D341Med (cell line): ENCODE measurements at regions not wholly inside any gene's neighbourhood (a gene's known extent, or its start where the extent isn't known, plus 50 kb on each side); places are given as distances from the start of the nearest gene placed in this dataset.
"Not testable (repeated sequence)": the region's sequence is repeated elsewhere in the genome, so short reads cannot be mapped to it uniquely, and the experiment has no call there.

ENCODE experiments used
- DNase-seq: peaks from one replicate; pipeline ENCODE4 v3.0.0; 2012; ENCODE audit warnings: low spot score

DNA sequence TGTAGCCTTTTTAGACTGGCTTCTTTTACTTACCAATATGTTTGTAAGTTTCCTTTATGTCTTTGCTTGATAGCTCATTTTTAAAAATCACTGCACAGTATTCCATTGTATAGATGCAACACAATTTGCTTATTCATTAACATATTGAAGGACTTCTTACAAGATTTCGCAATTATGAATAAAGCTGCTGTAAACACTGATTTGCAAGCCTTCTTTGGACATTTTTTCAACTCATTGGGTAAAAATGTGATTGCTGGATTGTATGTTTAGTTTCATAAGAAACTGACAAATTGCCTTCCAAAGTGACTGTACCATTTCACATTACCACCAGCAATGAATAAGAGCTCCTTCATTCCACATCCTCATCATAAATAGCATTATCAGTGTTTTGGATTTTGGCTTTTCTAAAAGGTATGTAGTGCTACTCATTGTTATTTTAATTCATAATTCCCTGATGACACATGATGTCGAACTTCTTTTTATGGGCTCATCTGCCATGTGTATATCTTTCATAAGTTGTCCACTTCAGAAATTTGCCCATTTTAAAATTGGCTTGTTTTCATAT, 80.7 kb downstream of the TFAP2B start:
- no peak for DNase-seq

DNA sequence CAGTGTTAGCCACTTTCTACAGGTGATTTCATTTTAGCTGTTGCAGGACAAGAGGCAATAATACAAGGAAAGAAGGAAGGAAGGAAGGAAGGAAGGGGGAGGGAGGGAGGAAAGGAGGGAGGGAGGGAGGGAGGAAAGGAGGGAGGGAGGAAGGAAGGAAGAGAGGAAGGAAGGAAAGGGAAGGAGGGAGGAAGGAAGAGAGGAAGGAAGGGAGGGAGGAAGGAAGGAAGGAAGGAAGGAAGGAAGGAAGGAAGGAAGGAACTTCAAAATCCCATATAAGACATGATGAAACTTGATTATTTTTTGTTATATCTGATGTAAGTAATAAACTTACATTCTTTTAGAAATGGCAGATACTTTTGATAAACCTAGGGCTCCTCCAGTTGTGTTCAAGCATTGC, 83.6 kb downstream of the TFAP2B start:
- no peak for DNase-seq

DNA sequence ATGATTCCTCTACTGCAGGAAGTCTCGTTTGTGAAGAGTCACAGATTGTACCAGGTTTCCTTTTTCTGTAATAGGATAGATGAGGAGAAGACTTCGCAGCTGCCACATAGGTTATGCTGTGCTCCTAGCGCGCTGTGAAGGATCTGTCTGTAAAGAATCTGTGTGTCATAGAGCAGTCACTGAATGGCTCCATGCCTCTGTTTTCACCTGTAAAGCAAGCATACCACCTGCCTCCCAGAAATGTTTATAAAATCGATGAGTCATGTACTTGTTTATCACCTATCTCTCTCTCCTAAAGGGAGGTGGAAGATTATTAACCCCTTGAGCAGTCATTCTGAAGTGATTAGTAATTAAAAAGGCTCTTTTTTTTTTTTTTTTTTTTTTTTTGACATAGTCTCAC, 86.6 kb downstream of the TFAP2B start:
- no peak for DNase-seq

DNA sequence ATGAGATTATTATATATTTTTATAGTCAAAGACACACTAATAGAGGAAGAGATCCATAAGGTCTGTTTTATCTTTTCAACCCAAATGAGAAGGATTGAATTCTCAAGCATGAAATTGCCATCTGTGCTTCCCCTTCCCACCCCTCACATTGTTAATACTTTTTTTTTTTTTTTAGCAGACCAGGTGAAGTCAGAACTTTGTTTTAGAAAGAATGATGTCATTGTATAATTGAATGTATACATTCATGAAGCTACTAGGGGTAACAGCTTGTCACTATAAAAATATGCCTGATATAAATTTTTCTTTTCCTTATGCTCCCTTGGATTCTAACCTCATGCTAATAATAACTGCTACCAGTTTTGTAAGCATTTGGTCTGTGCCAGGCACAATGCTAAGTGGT, 88.9 kb downstream of the TFAP2B start:
- no peak for DNase-seq

DNA sequence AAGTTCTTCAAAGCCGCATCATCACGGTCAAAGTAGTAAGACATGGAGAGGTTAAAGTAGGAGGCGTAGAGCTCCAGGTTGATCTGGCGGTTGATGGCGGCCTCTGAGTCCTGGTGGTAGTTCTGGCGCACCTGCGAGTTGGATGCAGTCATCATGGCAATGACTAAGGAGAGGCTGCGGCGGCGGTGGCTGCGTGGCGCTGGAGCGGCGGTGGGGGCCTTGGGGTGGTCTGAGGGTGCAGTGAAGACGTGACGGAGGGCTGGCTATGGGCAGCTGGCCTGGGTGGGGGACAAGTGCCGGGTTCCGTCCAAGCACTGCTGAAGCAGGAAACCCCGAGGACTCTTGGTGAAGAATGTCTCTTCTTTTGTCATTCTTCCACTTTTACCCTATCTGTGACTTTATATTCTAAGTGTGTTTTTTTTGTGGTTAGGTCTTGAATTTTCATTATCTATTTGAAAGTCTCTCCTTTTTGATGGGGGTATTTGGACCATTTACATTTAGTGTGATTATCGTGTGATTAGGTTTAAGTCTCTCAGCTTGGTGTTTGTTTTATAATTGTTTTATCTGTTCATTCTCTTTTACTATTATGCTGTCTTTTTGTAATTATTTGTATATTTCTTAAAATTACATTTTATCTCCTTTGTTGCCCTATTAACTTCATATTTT, 94.6 kb downstream of the TFAP2B start:
- DNase-seq: no peak

DNA sequence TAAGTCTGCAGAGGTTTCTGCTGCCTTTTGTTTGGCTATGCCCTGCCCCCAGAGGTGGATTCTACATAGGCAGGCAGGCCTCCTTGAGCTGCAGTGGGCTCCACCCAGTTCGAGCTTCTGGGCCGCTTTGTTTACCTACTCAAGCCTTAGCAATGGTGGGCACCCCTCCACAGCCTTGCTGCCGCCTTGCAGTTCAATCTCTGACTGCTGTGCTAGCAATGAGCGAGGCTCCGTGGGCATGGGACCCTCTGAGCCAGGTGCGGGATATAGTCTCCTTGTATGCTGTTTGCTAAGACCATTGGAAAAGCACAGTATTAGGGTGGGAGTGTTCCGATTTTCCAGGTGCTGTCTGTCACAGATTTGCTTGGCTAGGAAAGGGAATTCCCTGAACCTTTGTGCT, 102.7 kb downstream of the TFAP2B start:
- not testable (repeated sequence) for DNase-seq

DNA sequence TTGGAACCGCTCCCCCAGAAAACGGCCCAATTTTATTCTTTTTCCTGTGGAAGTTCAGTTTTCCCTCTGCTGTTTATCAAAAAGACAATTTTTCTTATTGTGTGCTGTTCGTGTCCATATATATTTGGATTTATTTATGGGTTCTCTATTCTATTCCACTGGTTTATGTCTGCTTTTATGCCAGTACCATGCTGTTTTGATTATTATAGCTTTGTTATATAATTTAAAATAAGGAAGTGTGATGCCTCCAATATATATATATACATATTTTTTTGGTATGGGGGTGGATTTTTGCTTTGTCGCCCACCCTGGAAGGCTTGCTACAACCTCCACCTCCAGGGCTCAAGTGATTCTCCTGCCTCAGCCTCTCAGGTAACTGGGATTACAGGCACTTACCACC, 103.3 kb downstream of the TFAP2B start:
- no peak for DNase-seq

DNA sequence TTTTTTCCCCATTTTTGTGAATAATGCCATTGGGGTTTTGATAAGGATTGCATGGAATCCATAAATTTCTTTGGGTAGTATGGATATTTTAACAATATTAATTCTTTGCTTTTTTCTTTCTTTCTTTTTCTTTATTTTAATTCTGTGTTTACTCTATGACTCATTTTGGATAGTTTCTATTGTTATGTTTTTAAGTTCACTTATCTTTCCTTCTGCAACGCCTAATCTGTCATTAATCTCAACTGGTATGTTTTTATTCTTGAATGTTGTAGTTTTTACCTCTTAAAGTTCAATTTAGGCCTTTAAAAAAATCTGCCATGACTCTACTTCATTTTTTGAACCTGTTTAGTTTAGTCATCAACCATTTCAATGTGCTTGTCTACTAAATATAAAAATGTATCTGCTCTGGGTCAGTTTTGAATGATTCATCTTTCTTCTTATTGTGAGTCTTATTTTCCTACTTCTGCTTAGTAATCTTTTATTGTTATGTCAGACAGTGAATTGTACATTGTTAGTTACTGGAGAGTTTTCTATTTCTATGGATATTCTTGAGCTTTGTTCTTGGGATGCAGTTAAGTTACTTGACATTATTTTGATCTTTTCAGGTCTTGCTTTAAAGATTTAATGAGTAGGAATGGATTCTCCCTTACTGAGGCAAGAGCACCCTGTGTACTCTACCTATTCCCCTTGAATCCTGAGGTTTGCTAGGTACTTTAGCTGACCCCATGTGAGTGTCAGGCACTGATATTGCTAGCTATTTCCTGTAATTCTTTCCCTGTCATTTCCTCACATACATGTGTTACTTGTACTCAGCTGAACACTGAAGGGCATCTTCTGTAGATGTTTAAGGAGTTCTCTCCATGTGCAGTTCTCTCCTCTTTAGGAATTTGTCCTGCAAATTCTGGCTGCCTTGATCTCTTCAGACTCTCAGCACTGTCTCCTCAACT, 104.2 kb downstream of the TFAP2B start:
- DNase-seq: no peak

DNA sequence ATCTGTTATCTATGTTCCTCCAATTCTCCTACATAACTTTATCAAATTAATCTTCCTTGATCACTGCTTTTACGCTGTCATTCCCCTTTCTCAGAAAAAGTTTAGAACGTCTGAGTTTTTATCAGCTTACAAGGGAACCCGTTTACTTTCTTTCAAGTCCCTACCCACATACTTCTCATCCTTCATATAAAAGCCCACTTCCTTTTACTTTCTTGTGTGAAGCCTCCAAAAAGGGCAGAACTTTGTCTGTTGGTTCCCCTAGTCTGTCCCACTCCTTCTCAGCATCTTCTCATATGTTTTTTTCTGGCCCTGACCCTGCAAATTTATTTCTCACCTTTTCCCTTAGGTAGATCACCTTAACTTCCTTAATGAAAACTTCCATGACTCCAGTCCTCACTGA, 106.1 kb downstream of the TFAP2B start:
- DNase-seq: no peak

DNA sequence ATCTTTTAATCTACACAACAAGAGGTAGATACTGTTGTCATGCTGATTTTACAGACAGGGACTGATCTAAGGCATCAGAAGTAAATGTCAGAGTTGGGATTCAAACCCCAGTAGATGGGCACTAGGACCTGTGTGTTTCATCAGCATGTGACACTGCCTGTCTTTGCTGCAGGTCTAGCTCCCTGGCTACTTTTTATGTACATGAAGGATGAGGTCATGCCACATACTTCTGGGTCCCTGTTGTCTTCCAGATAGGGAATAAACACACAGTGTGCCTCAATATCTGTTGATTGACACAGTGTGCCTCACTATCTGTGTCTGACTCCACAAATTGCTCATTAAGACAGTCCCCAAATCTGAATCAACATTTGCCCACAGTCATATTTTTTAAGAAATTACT, 106.9 kb downstream of the TFAP2B start:
- no peak for DNase-seq

DNA sequence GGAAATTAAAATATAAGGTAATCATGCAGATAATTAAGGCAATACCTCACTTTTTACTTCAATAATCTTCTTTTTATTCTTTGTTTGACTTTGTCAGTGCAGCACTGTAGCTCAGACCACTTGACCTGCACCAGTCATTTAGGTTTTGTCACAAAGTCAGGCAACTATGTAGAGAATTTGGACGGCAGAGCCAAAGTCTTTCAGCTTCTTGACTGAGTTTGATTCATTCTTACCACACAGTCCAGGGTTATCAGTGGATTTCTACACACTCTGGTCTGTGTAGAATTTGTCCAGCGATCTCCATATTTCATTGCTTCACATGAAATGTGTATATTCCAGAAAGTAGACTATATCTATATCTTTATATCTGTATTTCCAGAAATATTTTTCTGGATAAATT, 107.3 kb downstream of the TFAP2B start:
- no peak for DNase-seq

DNA sequence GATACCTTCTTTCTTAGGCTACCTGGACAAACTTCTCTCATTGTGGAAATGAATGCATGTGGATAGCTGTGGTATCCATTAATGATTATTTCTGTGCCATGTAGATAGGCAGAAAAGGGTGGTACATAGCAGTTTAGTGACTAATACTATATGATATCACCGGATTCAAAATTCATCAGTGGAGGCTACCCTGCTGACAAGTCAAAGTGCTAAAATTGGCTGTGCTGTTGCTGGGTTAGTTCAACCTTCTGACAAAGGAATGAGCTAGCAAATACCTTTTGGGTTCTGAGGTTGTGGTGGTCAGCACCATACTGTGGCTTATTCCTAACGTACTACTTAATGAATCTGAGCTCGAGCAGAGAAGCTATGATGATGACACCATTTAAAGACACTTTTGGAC, 109.1 kb downstream of the TFAP2B start:
- no peak for DNase-seq

DNA sequence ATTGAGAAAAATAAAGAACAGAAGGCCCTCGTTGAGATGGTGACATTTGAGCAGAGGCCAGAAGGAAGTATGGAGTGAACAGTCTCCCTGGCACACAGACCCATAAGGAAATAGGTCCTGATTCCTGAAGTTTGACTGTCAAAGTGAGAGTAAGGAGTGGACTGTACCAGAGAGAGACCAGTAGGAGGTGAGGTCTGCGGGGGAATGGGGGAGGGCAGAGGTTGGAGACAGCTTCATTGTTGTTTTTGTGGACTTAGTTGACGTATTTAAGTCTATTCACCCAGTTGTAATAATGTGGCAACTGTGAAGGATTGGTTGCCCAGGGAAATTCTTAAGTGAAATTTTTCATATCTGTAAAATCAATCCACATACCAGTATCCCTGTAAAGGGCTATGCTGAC, 110.7 kb downstream of the TFAP2B start:
- DNase-seq: no peak

DNA sequence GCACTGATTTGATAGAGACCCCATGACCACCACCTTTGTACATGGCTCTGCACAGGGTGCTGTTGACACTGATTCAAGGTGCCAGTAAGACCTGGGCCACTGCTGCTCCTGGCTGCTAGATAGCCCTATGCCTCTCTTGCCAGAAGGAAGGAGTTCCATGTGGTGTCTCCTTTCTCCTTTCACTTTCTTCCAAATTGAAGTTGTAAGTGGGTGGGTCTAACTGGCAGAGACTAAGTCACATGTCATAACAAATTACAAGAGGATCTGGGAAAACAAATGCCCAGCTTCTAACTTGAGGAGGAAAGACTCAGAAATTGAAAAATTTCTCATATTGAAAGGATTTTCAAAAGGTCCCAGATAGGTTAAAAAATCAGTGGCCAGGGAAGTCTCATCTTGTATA, 116.8 kb downstream of the TFAP2B start:
- no peak for DNase-seq

DNA sequence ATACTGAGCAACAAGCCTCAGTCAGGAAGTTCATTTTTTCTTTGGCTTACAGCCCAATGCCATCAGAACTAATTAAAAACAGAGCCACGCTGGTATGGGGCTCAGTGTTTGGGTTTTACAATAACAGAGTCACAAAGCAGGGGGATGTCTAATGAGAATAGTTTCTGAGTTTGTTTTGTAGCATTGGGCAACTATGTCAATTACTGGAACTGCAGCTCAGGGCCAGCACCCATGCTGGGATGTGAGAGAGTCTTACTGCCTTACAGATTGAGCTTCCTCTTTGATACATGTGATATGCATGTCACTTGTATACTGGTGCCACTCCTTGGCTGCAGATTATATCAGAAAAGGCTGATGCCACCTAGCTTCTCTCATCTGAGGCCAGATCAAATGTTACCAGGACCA, 117.6 kb downstream of the TFAP2B start:
- no peak for DNase-seq

DNA sequence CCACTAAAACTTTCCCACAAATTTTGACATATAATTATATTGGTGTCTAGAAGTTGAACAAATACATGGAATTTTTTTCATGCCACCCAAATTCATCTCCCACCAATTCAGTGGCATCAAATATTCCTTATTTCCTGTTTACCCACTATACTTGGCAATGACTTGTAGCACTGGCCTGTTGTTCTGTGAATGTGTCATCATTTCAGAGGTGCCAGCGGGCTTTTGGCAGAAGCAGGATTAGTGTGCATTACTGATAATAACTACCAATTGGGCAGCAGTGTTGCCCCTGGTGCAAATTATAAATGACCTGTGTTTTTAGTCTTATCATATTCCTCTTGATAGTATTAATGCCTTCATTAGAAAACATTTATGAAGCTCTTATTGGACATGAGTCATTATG, 121.3 kb downstream of the TFAP2B start:
- DNase-seq: no peak

DNA sequence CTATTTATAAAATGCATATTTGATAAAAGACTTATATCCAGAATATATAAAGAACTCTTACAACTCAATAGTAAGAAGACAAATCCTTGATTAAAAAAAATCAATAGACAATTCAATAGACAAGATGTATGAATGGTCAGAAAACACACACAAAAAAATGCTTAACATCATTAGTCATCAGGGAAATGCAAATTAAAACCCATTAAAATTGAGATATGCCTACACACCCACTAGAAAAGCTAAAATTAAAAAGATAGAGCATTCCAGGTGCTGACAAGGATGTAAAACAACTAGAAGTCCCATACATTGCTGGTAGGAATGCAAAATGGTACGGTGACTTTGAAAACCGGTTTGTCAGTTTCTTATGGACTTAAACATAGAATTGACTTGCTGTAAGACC, 127.1 kb downstream of the TFAP2B start:
- no peak for DNase-seq

DNA sequence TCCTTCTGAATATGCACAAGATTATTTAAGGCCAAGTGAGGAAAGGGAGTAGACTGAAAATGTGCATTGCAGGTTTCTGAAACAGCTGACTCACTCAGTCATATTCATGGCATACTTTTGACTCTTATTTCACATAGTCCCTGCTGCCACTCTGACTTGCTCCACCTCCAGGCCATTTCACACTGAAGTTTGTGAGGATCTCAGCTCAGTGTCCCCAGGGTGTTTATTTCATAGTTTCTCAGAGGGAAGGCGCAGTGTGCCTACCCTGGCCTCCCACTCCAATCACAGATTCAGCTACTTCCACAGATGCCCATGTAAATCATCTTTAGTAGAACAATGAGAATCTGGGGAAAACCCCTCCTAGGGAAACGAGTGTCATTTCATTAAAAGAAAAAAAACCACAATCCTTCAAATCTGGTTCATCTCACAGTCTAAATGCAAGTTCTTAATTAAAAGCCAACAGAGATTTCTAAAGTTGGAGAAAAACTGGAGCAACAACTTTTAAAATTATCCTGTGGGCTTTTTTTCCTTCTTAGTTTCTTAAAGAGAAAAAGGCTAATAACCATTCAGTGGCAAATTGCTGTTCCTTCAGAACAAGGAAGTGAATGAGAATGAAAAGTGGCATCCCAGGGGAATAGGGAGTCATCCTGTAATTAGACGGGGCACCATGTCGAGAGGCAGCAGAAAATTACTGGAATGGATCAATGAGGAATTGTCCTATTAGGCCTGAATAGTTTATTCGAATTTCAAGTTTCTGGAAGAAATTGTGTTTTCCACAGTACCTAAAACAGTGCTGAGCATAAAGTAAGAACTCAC, 133.6 kb downstream of the TFAP2B start:
- no peak for DNase-seq

DNA sequence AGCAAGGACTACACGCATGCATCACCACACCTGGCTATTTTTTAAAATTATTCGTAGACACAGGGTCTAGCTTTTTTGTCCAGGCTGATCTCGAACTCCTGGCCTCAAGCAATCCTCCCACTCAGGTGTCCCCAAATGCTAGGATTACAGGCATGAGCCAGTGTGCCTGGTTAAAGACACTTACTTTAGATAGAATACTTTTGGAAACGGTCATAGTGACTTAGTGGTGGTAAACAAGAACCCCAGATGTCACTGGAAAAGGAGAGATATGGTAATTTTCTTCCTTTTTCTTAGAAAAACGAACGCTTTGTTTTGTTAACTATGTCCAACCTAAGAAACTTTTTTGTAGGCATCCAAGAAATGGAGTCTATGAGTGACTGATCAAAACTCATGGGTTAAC, 137.3 kb downstream of the TFAP2B start:
- DNase-seq: no peak

DNA sequence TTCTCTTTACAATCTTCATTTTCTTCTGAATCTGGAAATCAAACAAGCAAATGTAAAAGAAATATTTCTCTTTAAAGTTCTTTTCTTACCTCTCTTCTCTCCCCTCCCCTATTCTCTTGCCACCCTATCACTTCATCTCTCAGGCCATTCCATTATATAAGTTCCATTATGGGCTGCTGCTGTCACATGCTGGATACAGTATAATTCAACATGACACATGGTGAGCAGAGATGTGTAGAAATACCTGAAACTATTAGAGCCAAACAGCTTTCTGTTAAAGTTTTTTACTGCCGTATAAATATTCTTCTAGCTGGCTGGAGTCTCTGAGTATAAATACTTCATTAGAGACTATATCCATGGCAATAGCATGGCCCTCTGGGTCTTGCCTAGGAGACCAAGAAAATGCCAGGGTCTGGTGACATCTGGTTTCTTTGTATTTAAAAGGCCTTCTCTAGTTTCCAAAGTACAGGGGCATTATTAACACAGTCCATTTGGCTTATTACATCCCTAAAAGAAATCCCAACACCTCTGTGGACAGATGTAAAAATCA, 139.6 kb downstream of the TFAP2B start:
- no peak for DNase-seq

DNA sequence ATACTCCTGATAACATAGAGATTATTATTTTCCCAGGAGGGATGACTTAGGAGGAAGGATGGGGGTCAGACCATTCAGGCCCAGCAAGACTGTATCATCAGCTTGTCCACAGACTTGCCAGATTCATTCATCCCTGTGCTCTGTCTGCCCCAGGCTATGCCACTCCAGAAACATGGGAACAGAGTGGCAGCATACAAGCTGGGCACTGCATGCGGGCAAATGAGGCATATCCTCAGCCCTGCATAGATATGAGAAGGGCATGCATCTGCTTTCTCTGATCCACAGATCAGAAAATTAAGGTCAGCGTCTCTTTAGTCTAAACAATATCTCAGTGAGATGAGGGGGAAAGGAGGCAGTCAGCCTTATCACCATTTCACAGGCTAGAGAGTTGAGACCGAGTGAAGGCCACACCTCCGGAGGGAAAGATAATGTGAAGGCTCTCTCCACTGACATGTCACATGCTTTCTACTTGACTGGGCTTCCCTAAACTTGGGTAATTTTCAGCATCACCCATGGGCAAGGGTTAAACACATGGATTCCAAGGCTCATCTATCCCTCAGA, 140.5 kb downstream of the TFAP2B start:
- no peak for DNase-seq

DNA sequence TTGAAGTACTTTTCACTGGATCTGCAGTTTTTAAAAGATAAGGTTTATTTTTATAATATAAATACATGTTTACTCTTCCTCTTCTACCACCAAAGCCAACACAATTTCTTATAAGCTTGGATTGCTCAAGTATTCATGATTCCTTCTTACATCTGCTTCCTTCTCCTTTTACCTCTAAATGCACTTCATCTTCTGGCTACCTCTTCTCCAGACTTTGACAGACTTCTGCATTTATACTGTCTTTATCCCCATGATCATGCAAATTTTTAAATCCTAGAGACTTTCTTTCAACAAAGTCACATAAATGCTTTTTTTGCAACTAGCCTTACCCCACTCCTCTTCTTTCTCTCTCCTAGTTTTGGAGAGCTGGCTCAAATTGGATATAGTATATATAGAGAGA, 142.9 kb downstream of the TFAP2B start:
- no peak for DNase-seq
